Lung (tissue), 11 donors: ENCODE measurements at regions not wholly inside any gene's neighbourhood (a gene's known extent, or its start where the extent isn't known, plus 50 kb on each side); places are given as distances from the start of the nearest gene placed in this dataset.
"Not testable (repeated sequence)": the region's sequence is repeated elsewhere in the genome, so short reads cannot be mapped to it uniquely, and the experiment has no call there.

Source experiments
- ATAC-seq: fragments of 200-7000 bp; cut with Tn5 transposase; one replicate; pipeline ENCODE4 v1.9.1; 2020; ENCODE audit warnings: moderate number of reproducible peaks; ENCODE audit not compliant: insufficient read depth, low FRiP score
- DNase-seq, 3 donors: peaks; one replicate each; pipeline ENCODE4 v3.0.0-alpha.2; 2013 to 2017
- H3K27ac ChIP-seq, 2 donors: one replicate each; pipeline ENCODE4 v1.5.1; 2013; ENCODE audit warnings: mild to moderate bottlenecking in 2 of 2, moderate library complexity in 2 of 2, control low read depth in 1 of 2, inconsistent platforms in 1 of 2, low read depth in 1 of 2, low read length in 1 of 2
- H3K27me3 ChIP-seq, 3 donors: one replicate each; pipeline ENCODE4 v1.5.1; 2013; ENCODE audit warnings: low read length in 2 of 3; ENCODE audit not compliant: control insufficient read depth in 3 of 3, insufficient read depth in 3 of 3
- H3K36me3 ChIP-seq, 4 donors: one replicate each; pipeline ENCODE4 v1.5.1; 2013; ENCODE audit warnings: low read length in 4 of 4, mild to moderate bottlenecking in 1 of 4, moderate library complexity in 1 of 4; ENCODE audit not compliant: control insufficient read depth in 4 of 4, insufficient read depth in 4 of 4
- H3K4me1 ChIP-seq, 5 donors: one replicate each; pipeline ENCODE4 v1.5.1; 2013; ENCODE audit warnings: low read length in 5 of 5, mild to moderate bottlenecking in 2 of 5, moderate library complexity in 1 of 5; ENCODE audit not compliant: control insufficient read depth in 5 of 5, insufficient read depth in 5 of 5
- H3K4me3 ChIP-seq: one replicate; pipeline ENCODE4 v1.5.1; 2013; ENCODE audit warnings: mild to moderate bottlenecking, control low read depth, moderate library complexity
- H3K9ac ChIP-seq, 2 donors: one replicate each; pipeline ENCODE4 v1.5.1; 2013; ENCODE audit warnings: low read length in 2 of 2, control low read depth in 1 of 2; ENCODE audit not compliant: insufficient read depth in 1 of 2
- H3K9me3 ChIP-seq, 4 donors: one replicate each; pipeline ENCODE4 v1.5.1; 2013; ENCODE audit warnings: low read length in 3 of 4, mild to moderate bottlenecking in 1 of 4, moderate library complexity in 1 of 4; ENCODE audit not compliant: control insufficient read depth in 4 of 4, insufficient read depth in 3 of 4
- CTCF ChIP-seq: IDR thresholded peaks from 2 replicates; pipeline ENCODE4 v1.5.1; 2012; ENCODE audit warnings: mild to moderate bottlenecking; ENCODE audit errors: control extremely low read depth, extremely low read depth
- WGBS, 2 donors: extraction: QIAGEN DNeasy Blood & Tissue Kit; methylation state at CpG; one replicate each; pipeline ENCODE4 v1.1.7; 2013; 5-methylcytosine and 5-hydroxymethylcytosine counted together
- donor health status: control.
- donor health status: control.
- donor health status: Bipolar disorder and iron deficiency.
- donor health status: healthy.
- donor health status: DM: yes; HTN: yes; CAD: no.

DNA sequence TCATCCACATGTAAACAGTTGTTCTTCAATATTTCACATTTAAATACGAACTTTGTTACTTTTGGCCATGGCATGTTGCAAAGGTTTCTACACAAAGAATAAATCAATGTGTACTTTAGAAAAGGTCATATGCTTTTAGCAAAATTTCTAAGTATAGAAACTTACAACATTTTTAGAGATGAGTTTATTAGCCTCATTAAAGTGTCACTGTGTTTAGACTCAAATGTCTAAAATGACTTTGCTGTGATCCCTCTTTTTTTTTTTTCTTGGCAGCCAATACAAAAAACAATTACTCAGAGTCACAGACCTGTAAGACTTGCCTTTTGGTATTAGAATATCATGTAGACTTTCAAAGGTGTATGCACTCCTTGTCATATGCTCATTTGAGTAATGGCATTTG lies 349.3 kb upstream of the KIAA1217 start:
- H3K27ac ChIP-seq: no peak overlapping the region
- no peak overlapping the region for H3K9ac ChIP-seq
- ATAC-seq (no peak), DNase-seq (no peak)
- TF ChIP-seq CTCF: no peak
- no peaks in the 10 kb centered on the region for H3K36me3 ChIP-seq
- H3K27me3 ChIP-seq: no peaks in the 10 kb centered on the region
- no peaks in the 10 kb centered on the region for H3K4me1 ChIP-seq
- no peak overlapping the region for H3K4me3 ChIP-seq
- WGBS, 2 donors: 78 to 82% methylated on average over 1 of the region's 1 CpG
- H3K9me3 ChIP-seq: no peaks in the 10 kb centered on the region

GRCh38 chr10:23864631-23865147 lies 344.2 kb upstream of the KIAA1217 start:
- Histone ChIP-seq H3K4me3 (no peak overlapping the region), H3K27ac (no peak overlapping the region), H3K27me3 (no peaks in the 10 kb centered on the region), H3K36me3 (no peaks in the 10 kb centered on the region), H3K4me1 (no peaks in the 10 kb centered on the region), H3K9me3 (no peaks in the 10 kb centered on the region), H3K9ac (no peak overlapping the region)
- DNase-seq: no peak
- TF ChIP-seq CTCF: no peak
- no peak for ATAC-seq

DNA sequence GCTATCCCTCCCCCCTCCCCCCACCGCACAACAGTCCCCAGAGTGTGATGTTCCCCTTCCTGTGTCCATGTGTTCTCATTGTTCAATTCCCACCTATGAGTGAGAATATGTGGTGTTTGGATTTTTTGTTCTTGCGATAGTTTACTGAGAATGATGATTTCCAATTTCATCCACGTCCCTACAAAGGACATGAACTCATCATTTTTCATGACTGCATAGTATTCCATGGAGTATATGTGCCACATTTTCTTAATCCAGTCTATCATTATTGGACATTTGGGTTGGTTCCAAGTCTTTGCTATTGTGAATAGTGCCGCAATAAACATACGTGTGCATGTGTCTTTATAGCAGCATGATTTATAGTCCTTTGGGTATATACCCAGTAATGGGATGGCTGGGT lies 342.0 kb upstream of the KIAA1217 start:
- H3K4me3 ChIP-seq, H3K9me3 ChIP-seq, ATAC-seq, H3K4me1 ChIP-seq, H3K27ac ChIP-seq, H3K27me3 ChIP-seq, H3K9ac ChIP-seq, H3K36me3 ChIP-seq, DNase-seq: not testable (repeated sequence)
- 87 to 89% methylated on average over 2 of the region's 5 CpGs for WGBS, 2 donors

GRCh38 chr10:23868121-23868520 lies 340.8 kb upstream of the KIAA1217 start:
- no peaks in the 10 kb centered on the region for H3K27me3 ChIP-seq
- 91 to 93% methylated on average over 2 of the region's 2 CpGs for WGBS, 2 donors
- H3K9ac ChIP-seq: no peak overlapping the region
- no peak overlapping the region for H3K4me3 ChIP-seq
- ATAC-seq (no peak), DNase-seq (no peak)
- H3K27ac ChIP-seq: no peak overlapping the region
- H3K36me3 ChIP-seq: no peaks in the 10 kb centered on the region
- H3K4me1 ChIP-seq: no peaks in the 10 kb centered on the region
- no peaks in the 10 kb centered on the region for H3K9me3 ChIP-seq
- TF ChIP-seq CTCF: no peak
